Activated T-cell treated with anti-CD3 and anti-CD28 coated beads for 24 hours (primary cell): ENCODE measurements at regions not wholly inside any gene's neighbourhood (a gene's known extent, or its start where the extent isn't known, plus 50 kb on each side); places are given as distances from the start of the nearest gene placed in this dataset.
"Not testable (repeated sequence)": the region's sequence is repeated elsewhere in the genome, so short reads cannot be mapped to it uniquely, and the experiment has no call there.

ENCODE experiments used
- DNase-seq: peaks from one replicate; pipeline ENCODE4 v3.0.0-alpha.2; 2020; ENCODE audit warnings: low read depth

DNA sequence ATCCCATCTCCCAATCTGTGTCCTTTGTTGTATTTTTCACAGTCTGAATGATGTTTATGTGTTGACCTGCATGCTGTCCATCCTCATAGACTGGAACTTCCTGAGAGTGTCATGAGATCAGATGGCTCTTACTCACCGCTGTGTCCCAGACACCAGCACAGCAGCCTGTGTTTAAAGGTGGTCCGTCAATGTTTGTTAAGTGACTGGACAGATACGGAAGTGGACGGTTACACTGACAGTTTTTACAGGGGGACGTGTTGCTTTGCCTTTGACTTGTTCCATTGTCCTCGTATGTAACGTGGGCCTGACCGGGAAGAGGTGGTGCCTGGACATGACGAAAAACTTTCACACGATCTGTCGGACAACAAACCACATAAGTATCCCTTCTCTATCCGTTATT is 56.7 kb upstream of the SULF2 start:
- not testable (repeated sequence) for DNase-seq

DNA sequence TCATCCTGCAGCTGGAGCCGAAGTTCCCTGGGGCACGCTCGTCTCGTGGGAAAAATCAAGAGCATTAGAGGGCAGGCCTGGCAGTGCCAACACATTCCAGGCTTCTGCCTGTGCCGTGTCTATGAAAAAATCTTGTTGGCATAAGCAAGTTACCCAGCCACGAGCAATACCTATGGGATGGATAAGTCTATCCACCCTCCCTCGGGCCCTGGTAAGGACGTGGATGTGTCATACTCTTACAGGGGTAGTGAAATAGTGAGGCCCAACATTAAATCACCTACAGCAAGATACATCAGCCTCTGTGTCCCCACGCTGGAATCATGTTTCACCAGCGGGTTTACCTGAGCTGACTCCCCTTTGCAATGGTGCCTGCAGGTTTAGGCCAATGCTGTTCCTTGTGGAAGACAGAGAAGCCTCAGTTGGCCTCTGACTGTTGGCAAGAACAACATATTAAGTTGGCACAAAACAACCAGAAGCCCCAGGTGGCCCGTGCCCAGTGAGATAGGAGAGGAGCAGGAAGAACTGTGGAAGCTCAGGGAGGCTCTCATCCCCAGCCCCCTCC is 51.1 kb upstream of the SULF2 start:
- DNase-seq, result not testable (repeated sequence)
